K562 (cell line): ENCODE measurements at regions not wholly inside any gene's neighbourhood (a gene's known extent, or its start where the extent isn't known, plus 50 kb on each side); places are given as distances from the start of the nearest gene placed in this dataset.

Experiments
- ARID1B ChIP-seq: fragments of 450-650 bp; IDR thresholded peaks from 2 replicates; pipeline ENCODE4 v1.6.1; 2016; ENCODE audit warnings: antibody characterized with exemption, mild to moderate bottlenecking, inconsistent platforms
- ATF3 ChIP-seq, 2 experiments: fragments of 450-650 bp in 1 of 2; sonication (generic) in 1 of 2; formaldehyde crosslinking in 1 of 2; IDR thresholded peaks in 1 of 2; conservative IDR thresholded peaks in 1 of 2; 2 replicates each; pipeline versions ENCODE4 v1.6.1 to v1.8.1; 2016 to 2023; ENCODE audit warnings: mild to moderate bottlenecking in 2 of 2, moderate library complexity in 2 of 2, inconsistent platforms in 1 of 2, missing genetic modification reagents in 1 of 2
- BCL6 ChIP-seq: fragments of 250-450 bp; sonication (Bioruptor Pico); IDR thresholded peaks from 2 replicates; pipeline ENCODE4 v1.4.0; 2020
- CCNT2 ChIP-seq: IDR thresholded peaks from 2 replicates; pipeline ENCODE4 v1.6.1; 2011; ENCODE audit warnings: borderline replicate concordance, low read depth, mild to moderate bottlenecking, moderate library complexity, mixed read lengths, low read length; ENCODE audit not compliant: insufficient read length; ENCODE audit errors: extremely low read depth
- ESRRA ChIP-seq: fragments of 450-650 bp; IDR thresholded peaks from 2 replicates; pipeline ENCODE4 v1.6.1; 2014; ENCODE audit warnings: low read depth, mild to moderate bottlenecking, moderate library complexity, borderline replicate concordance
- HDAC8 ChIP-seq: fragments of 450-650 bp; IDR thresholded peaks from 2 replicates; pipeline ENCODE4 v1.6.1; 2016; ENCODE audit warnings: mild to moderate bottlenecking, missing genetic modification characterization, moderate library complexity, missing compliant biosample characterization
- JUN ChIP-seq, 2 experiments: sonication (generic) in 1 of 2; formaldehyde crosslinking in 1 of 2; IDR thresholded peaks; 2 replicates each; pipeline versions ENCODE4 v1.6.1 to v1.8.0; 2012 to 2022; ENCODE audit warnings: borderline replicate concordance in 2 of 2, mild to moderate bottlenecking in 2 of 2, improper control_type of control experiment in 1 of 2, low read depth in 1 of 2, low read length in 1 of 2, missing genetic modification reagents in 1 of 2
- KDM1A ChIP-seq, 2 experiments: fragments of 450-650 bp; IDR thresholded peaks; 2 replicates each; pipeline ENCODE4 v1.6.1; 2016; ENCODE audit warnings: mild to moderate bottlenecking in 2 of 2
- KHSRP ChIP-seq: fragments of 450-650 bp; IDR thresholded peaks from 2 replicates; pipeline ENCODE4 v1.6.1; 2017
- KLF10 ChIP-seq: fragments of 250-450 bp; sonication (Bioruptor Pico); IDR thresholded peaks from 2 replicates; pipeline ENCODE4 v1.6.1; 2021; ENCODE audit warnings: matching md5 sums
- KLF13 ChIP-seq: fragments of 450-650 bp; IDR thresholded peaks from 2 replicates; pipeline ENCODE4 v1.6.1; 2016; ENCODE audit warnings: missing genetic modification characterization, low read depth, mild to moderate bottlenecking, missing compliant biosample characterization, moderate library complexity, borderline replicate concordance
- MCM3 ChIP-seq: fragments of 450-650 bp; IDR thresholded peaks from 2 replicates; pipeline ENCODE4 v1.6.1; 2016
- MED1 ChIP-seq: sonication (generic); formaldehyde crosslinking; IDR thresholded peaks from 2 replicates; pipeline ENCODE4 v1.8.1; 2023; ENCODE audit warnings: missing genetic modification reagents, borderline replicate concordance
- MTA3 ChIP-seq: fragments of 450-650 bp; formaldehyde crosslinking; IDR thresholded peaks from 2 replicates; pipeline ENCODE4 v1.6.1; 2017; ENCODE audit warnings: mild to moderate bottlenecking, borderline replicate concordance
- MYC ChIP-seq, 2 experiments: fragments of 250-450 bp in 1 of 2; sonication (Bioruptor Pico) in 1 of 2; IDR thresholded peaks; 2 replicates each; pipeline versions ENCODE4 v1.5.1 to v1.6.1; 2012 to 2021; ENCODE audit warnings: low read depth in 2 of 2, borderline replicate concordance in 1 of 2, improper control_type of control experiment in 1 of 2, low read length in 1 of 2, mild to moderate bottlenecking in 1 of 2, moderate library complexity in 1 of 2
- OTX1 ChIP-seq: fragments of 450-650 bp; formaldehyde crosslinking; IDR thresholded peaks from 2 replicates; pipeline ENCODE4 v1.4.0; 2022; ENCODE audit warnings: mild to moderate bottlenecking
- RBBP5 ChIP-seq: fragments of 200-600 bp; sonication (generic); IDR thresholded peaks from 2 replicates; pipeline ENCODE4 v1.6.1; 2012; ENCODE audit warnings: borderline replicate concordance, mild to moderate bottlenecking, low read length, control low read depth, inconsistent platforms; ENCODE audit not compliant: insufficient read depth, poor library complexity, severe bottlenecking
- RFX5 ChIP-seq: IDR thresholded peaks from 2 replicates; pipeline ENCODE4 v1.6.1; 2011; ENCODE audit warnings: low read depth, mild to moderate bottlenecking, improper control_type of control experiment, low read length
- SMAD3 ChIP-seq: fragments of 450-650 bp; formaldehyde crosslinking; conservative IDR thresholded peaks from 2 replicates; pipeline ENCODE4 v1.4.0; 2020; ENCODE audit warnings: mild to moderate bottlenecking
- SMARCA5 ChIP-seq: fragments of 450-650 bp; IDR thresholded peaks from 2 replicates; pipeline ENCODE4 v1.6.1; 2016
- SPI1 ChIP-seq: IDR thresholded peaks from 2 replicates; pipeline ENCODE4 v1.6.1; 2011; ENCODE audit warnings: low read depth, low read length, control low read depth, borderline replicate concordance
- TCF7 ChIP-seq: sonication (generic); IDR thresholded peaks from 2 replicates; pipeline ENCODE4 v1.6.1; 2016; ENCODE audit warnings: antibody characterized with exemption, borderline replicate concordance
- TEAD1 ChIP-seq, 2 experiments: fragments of 450-650 bp in 1 of 2; sonication (generic) in 1 of 2; formaldehyde crosslinking; IDR thresholded peaks; 2 replicates each; pipeline versions ENCODE4 v1.4.0 to v1.8.0; 2020 to 2022; ENCODE audit warnings: mild to moderate bottlenecking in 2 of 2, missing genetic modification reagents in 1 of 2
- ZBTB34 ChIP-seq: fragments of 250-450 bp; sonication (Bioruptor Pico); IDR thresholded peaks from 2 replicates; pipeline ENCODE4 v1.8.0; 2021; ENCODE audit warnings: mild to moderate bottlenecking, moderate library complexity
- ZBTB5 ChIP-seq: fragments of 450-650 bp; IDR thresholded peaks from 2 replicates; pipeline ENCODE4 v1.6.1; 2017; ENCODE audit warnings: antibody characterized with exemption
- ZNF282 ChIP-seq: sonication (generic); formaldehyde crosslinking; IDR thresholded peaks from 2 replicates; pipeline ENCODE4 v1.8.1; 2023; ENCODE audit warnings: missing genetic modification reagents
- ZNF444 ChIP-seq: fragments of 250-450 bp; sonication (Bioruptor Pico); IDR thresholded peaks from 2 replicates; pipeline ENCODE4 v1.4.0; 2020; ENCODE audit warnings: mild to moderate bottlenecking, moderate library complexity
- ZNF717 ChIP-seq: fragments of 250-450 bp; sonication (Bioruptor Pico); IDR thresholded peaks from 2 replicates; pipeline ENCODE4 v1.5.0; 2021

- TF ChIP-seq SPI1 = no peak
- no peak for TF ChIP-seq KLF10 (CRISPR knock-in tag)
- TF ChIP-seq SMAD3 = no peak
- TF ChIP-seq HDAC8 (tag) = no peak
- no peak for TF ChIP-seq TCF7
- no peak for TF ChIP-seq RBBP5
- no peak for TF ChIP-seq KHSRP
- no peak for TF ChIP-seq ARID1B
- TF ChIP-seq ZBTB34 (CRISPR knock-in tag) = no peak
- no peak for TF ChIP-seq KLF13
- TF ChIP-seq MYC (IDR thresholded peaks at IDR 0.05; ENCODE audit: low read depth, low read length) = no peak
- no peak for TF ChIP-seq MYC (CRISPR knock-in tag; IDR thresholded peaks at IDR 0.05; ENCODE audit: borderline replicate concordance, low read depth)
- 0 out of 2 replicates have a peak, but pooled peaks have one; percentile 19 for TF ChIP-seq ESRRA
- TF ChIP-seq MED1 (CRISPR knock-in tag) = no peak
- no peak for TF ChIP-seq MTA3
- TF ChIP-seq JUN (IDR thresholded peaks at IDR 0.05; ENCODE audit: borderline replicate concordance, low read depth, low read length) = 0 out of 2 replicates have a peak, but pooled peaks have one; percentile 40
- no peak for TF ChIP-seq JUN (CRISPR knock-in tag; IDR thresholded peaks at IDR 0.05; ENCODE audit: borderline replicate concordance)
- TF ChIP-seq ZNF282 = no peak
- no peak for TF ChIP-seq ZNF717 (CRISPR knock-in tag)
- no peak for TF ChIP-seq MCM3
- no peak for TF ChIP-seq OTX1 (CRISPR knock-in tag)
- TF ChIP-seq TEAD1 (CRISPR knock-in tag; IDR thresholded peaks at IDR 0.05) = no peak
- no peak for TF ChIP-seq BCL6 (CRISPR knock-in tag)
- TF ChIP-seq ZNF444 (CRISPR knock-in tag) = no peak
- TF ChIP-seq CCNT2 = no peak
- no peak for TF ChIP-seq ZBTB5
- TF ChIP-seq ATF3 (IDR thresholded peaks at IDR 0.05) = peak; percentile 64
- TF ChIP-seq ATF3 (CRISPR knock-in tag; conservative IDR thresholded peaks at IDR 0.05) = no peak
- TF ChIP-seq KDM1A (IDR thresholded peaks at IDR 0.05) = no peak
- TF ChIP-seq RFX5 = no peak
- TF ChIP-seq SMARCA5 = no peak
Observed at GRCh38 chr10:78278058-78278404, 244.4 kb downstream of the RPS24 start (continued).
